ENCODE measurements at regions not wholly inside any gene's neighbourhood (a gene's known extent, or its start where the extent isn't known, plus 50 kb on each side); places are given as distances from the start of the nearest gene placed in this dataset.
"Not testable (repeated sequence)": the region's sequence is repeated elsewhere in the genome, so short reads cannot be mapped to it uniquely, and the experiment has no call there.

DNA sequence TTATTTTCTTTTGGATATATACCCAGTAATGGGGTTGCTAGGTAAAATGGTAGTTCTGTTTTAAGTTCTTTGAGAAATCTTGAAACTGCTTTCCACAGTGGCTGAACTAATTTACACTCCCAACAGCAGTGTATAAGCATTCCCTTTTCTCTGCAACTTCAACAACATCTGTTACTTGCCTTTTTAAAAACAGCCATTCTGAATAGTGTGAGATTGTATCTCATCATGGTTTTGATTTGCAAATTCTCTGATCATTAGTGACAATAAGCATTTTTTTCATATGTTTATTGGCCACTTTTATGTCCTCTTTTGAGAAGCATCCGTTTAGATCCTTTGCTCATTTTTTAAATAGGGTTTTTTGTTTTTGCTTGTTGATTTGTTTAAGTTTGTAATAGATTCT lies 291.3 kb upstream of the COL3A1 start:
- intact Hi-C loops (cut with micrococcal nuclease), result no loop called here
- CTCF ChIA-PET, result interaction anchor here (0.6 kb wide), 1 partner anchor 55 kb away, joined by 3 read pairs; no protein-coding TSS in a partner anchor
- H3K27ac ChIP-seq (ENCODE audit: low read depth, low read length), result no peak overlapping the region
- no peaks in the 10 kb centered on the region for H3K36me3 ChIP-seq (ENCODE audit: control insufficient read depth in 2 of 3, insufficient read depth in 3 of 3, low read length in 3 of 3)
- H3K4me3 ChIP-seq (ENCODE audit: low read length), result no peak overlapping the region
- H3K9me3 ChIP-seq (ENCODE audit: control insufficient read depth in 2 of 3, low read length in 3 of 3), result no peaks in the 10 kb centered on the region
- ATAC-seq (no peak), DNase-seq (no peak)
- peaks cover 0 to 11% (median 3%) of the 10 kb centered on the region in 11 donors for H3K9me3 Mint-ChIP-seq
- no peaks in the 10 kb centered on the region for H3K36me3 Mint-ChIP-seq
- no peaks in the 10 kb centered on the region for H3K4me1 ChIP-seq (ENCODE audit: control insufficient read depth in 2 of 2, insufficient read depth in 2 of 2, low read length in 2 of 2)
- H3K4me1 Mint-ChIP-seq, result no peaks in the 10 kb centered on the region
- POLR2A ChIA-PET, result no interaction called here
- H3K27me3 ChIP-seq (ENCODE audit: control insufficient read depth in 2 of 2, insufficient read depth in 2 of 2, low read length in 2 of 2), result no peaks in the 10 kb centered on the region
- no peaks in the 10 kb centered on the region for H3K27me3 Mint-ChIP-seq
- H3K27ac Mint-ChIP-seq, result no peak overlapping the region
- H3K4me3 Mint-ChIP-seq, result no peak overlapping the region

DNA sequence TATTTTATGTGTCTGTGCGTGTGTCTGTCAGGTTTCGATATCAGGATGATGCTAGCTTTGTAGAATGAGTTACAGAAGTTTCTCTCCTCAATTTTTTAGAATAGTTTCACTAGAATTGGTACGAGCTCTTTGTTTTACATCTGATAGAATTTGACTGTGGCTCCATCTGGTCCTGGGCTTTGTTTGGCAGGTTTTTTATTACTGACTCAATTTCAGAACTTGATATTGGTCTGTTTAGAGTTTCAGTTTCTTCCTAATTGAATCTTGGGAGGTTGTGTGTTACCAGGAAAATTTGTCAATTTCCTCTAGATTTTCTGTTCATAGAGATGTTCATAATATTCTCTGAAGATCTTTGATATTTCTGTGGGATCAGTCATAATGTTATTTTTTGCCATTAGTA lies 289.4 kb upstream of the COL3A1 start:
- Mint-ChIP-seq H3K4me1 (no peaks in the 10 kb centered on the region), H3K4me3 (no peak overlapping the region), H3K9me3 (peaks cover 0 to 13% (median 4%) of the 10 kb centered on the region in 11 donors), H3K36me3 (no peaks in the 10 kb centered on the region), H3K27ac (no peak overlapping the region), H3K27me3 (no peaks in the 10 kb centered on the region)
- intact Hi-C loops (cut with micrococcal nuclease), result no loop called here
- H3K9me3 ChIP-seq (ENCODE audit: control insufficient read depth in 2 of 3, low read length in 3 of 3), result no peaks in the 10 kb centered on the region
- no peak for ATAC-seq
- CTCF ChIA-PET, result no interaction called here
- no peak overlapping the region for H3K4me3 ChIP-seq (ENCODE audit: low read length)
- no peaks in the 10 kb centered on the region for H3K27me3 ChIP-seq (ENCODE audit: control insufficient read depth in 2 of 2, insufficient read depth in 2 of 2, low read length in 2 of 2)
- no peaks in the 10 kb centered on the region for H3K4me1 ChIP-seq (ENCODE audit: control insufficient read depth in 2 of 2, insufficient read depth in 2 of 2, low read length in 2 of 2)
- no peak overlapping the region for H3K27ac ChIP-seq (ENCODE audit: low read depth, low read length)
- DNase-seq, result no peak
- POLR2A ChIA-PET, result no interaction called here
- H3K36me3 ChIP-seq (ENCODE audit: control insufficient read depth in 2 of 3, insufficient read depth in 3 of 3, low read length in 3 of 3), result no peaks in the 10 kb centered on the region

DNA sequence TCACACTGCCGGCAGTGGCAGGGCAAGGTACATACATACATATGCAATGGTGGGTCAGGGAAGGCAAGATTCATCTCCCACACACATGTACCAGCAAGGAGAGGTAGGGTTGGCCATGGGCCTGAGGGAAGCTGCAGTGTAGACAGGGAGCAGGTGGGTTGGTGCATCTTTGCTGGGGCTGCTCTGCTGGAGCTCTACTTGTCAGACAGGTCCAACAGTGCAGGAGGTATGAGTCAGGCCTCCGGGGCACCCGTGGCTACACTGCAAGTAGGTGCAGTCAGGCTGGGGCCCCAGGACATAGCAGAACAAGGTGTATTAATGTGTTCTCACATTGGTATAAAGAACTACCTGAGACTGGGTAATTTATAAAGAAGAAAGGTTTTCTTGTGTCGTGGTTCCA lies 281.1 kb upstream of the COL3A1 start:
- no peak for ATAC-seq
- no peak for DNase-seq
- Histone ChIP-seq H3K4me1 (ENCODE audit: control insufficient read depth in 2 of 2, insufficient read depth in 2 of 2, low read length in 2 of 2) (no peaks in the 10 kb centered on the region), H3K27me3 (ENCODE audit: control insufficient read depth in 2 of 2, insufficient read depth in 2 of 2, low read length in 2 of 2) (no peaks in the 10 kb centered on the region), H3K4me3 (ENCODE audit: low read length) (no peak overlapping the region), H3K36me3 (ENCODE audit: control insufficient read depth in 2 of 3, insufficient read depth in 3 of 3, low read length in 3 of 3) (no peaks in the 10 kb centered on the region), H3K9me3 (ENCODE audit: control insufficient read depth in 2 of 3, low read length in 3 of 3) (no peaks in the 10 kb centered on the region), H3K27ac (ENCODE audit: low read depth, low read length) (no peak overlapping the region)
- no peaks in the 10 kb centered on the region for H3K4me1 Mint-ChIP-seq
- H3K27ac Mint-ChIP-seq, result no peak overlapping the region
- H3K9me3 Mint-ChIP-seq, result peaks cover 0 to 17% (median 0%) of the 10 kb centered on the region in 11 donors
- POLR2A ChIA-PET, result no interaction called here
- CTCF ChIA-PET, result no interaction called here
- intact Hi-C loops (cut with micrococcal nuclease), result no loop called here
- no peak overlapping the region for H3K4me3 Mint-ChIP-seq
- H3K27me3 Mint-ChIP-seq, result no peaks in the 10 kb centered on the region
- H3K36me3 Mint-ChIP-seq, result no peaks in the 10 kb centered on the region

DNA sequence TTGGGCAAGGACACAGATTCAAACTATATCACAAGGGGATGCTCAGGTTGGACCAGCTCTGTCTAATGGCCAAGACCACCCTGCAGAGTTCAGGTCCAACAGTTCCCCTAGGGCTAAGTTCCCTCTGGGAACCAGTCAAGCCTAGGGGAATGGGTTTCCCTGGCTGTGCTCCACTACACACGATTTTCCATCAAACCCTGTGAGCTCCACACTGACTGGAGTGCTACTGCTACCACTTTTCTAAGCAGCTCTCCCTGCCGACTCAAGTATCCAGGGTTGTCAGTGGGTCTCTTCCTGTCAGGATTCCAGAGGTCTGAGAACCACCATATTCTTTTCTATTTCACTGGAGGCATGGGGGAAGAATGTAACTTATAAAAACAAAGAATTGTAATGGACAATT lies 280.4 kb upstream of the COL3A1 start:
- CTCF ChIA-PET, result no interaction called here
- no peak overlapping the region for H3K4me3 ChIP-seq (ENCODE audit: low read length)
- no peak overlapping the region for H3K27ac ChIP-seq (ENCODE audit: low read depth, low read length)
- Mint-ChIP-seq H3K36me3 (no peaks in the 10 kb centered on the region), H3K27me3 (no peaks in the 10 kb centered on the region), H3K9me3 (peaks cover 0 to 22% (median under 1%) of the 10 kb centered on the region in 11 donors), H3K27ac (no peak overlapping the region), H3K4me1 (no peaks in the 10 kb centered on the region), H3K4me3 (no peak overlapping the region)
- H3K9me3 ChIP-seq (ENCODE audit: control insufficient read depth in 2 of 3, low read length in 3 of 3), result no peaks in the 10 kb centered on the region
- ATAC-seq (no peak), DNase-seq (no peak)
- POLR2A ChIA-PET, result no interaction called here
- intact Hi-C loops (cut with micrococcal nuclease), result no loop called here
- H3K4me1 ChIP-seq (ENCODE audit: control insufficient read depth in 2 of 2, insufficient read depth in 2 of 2, low read length in 2 of 2), result no peaks in the 10 kb centered on the region
- H3K27me3 ChIP-seq (ENCODE audit: control insufficient read depth in 2 of 2, insufficient read depth in 2 of 2, low read length in 2 of 2), result no peaks in the 10 kb centered on the region
- no peaks in the 10 kb centered on the region for H3K36me3 ChIP-seq (ENCODE audit: control insufficient read depth in 2 of 3, insufficient read depth in 3 of 3, low read length in 3 of 3)

DNA sequence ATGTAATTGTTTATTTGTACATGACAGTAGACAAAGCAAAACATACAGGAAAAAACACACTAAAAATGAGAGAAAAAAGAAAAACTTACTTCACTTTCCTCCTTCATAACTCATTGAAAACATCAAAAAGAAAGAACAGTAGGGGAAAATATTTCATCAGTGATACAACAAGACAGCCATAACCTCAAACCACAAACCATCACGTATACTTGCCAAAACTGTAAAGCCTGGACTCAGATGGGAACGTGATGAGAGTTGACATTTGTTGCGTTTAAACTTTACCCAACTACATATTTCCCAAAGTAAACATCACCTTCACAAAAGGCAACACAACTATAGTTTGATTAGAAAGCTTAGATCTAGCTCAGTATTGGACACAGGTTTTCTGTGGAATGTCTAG lies 278.2 kb upstream of the COL3A1 start:
- no peaks in the 10 kb centered on the region for H3K36me3 Mint-ChIP-seq
- no peaks in the 10 kb centered on the region for H3K27me3 ChIP-seq (ENCODE audit: control insufficient read depth in 2 of 2, insufficient read depth in 2 of 2, low read length in 2 of 2)
- ChIA-PET POLR2A (no interaction called here), CTCF (no interaction called here)
- H3K9me3 ChIP-seq (ENCODE audit: control insufficient read depth in 2 of 3, low read length in 3 of 3), result no peaks in the 10 kb centered on the region
- no peaks in the 10 kb centered on the region for H3K36me3 ChIP-seq (ENCODE audit: control insufficient read depth in 2 of 3, insufficient read depth in 3 of 3, low read length in 3 of 3)
- no peak for ATAC-seq
- H3K4me1 ChIP-seq (ENCODE audit: control insufficient read depth in 2 of 2, insufficient read depth in 2 of 2, low read length in 2 of 2), result no peaks in the 10 kb centered on the region
- H3K9me3 Mint-ChIP-seq, result peaks cover 0 to 17% (median 0%) of the 10 kb centered on the region in 11 donors
- H3K27ac ChIP-seq (ENCODE audit: low read depth, low read length), result no peak overlapping the region
- no peak overlapping the region for H3K27ac Mint-ChIP-seq
- no peaks in the 10 kb centered on the region for H3K4me1 Mint-ChIP-seq
- H3K4me3 ChIP-seq (ENCODE audit: low read length), result no peak overlapping the region
- H3K27me3 Mint-ChIP-seq, result no peaks in the 10 kb centered on the region
- intact Hi-C loops (cut with micrococcal nuclease), result no loop called here
- no peak for DNase-seq
- H3K4me3 Mint-ChIP-seq, result no peak overlapping the region

DNA sequence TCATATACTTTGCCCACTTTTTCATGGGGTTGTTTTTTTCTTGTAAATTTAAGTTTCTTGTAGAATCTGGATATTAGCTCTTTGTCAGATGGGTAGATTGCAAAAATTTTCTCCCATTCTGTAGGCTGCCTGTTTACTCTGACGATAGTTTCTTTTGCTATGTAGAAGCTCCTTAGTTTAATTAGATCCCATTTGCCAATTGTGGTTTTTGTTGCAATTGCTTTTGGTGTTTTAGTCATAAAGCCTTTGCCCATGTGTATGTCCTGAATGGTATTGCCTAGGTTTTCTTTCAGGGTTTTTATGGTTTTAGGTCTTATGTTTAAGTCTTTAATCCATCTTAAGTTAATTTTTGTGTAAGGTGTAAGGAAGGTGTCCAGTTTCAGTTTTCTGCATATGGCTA lies 276.0 kb upstream of the COL3A1 start:
- H3K36me3 ChIP-seq (ENCODE audit: control insufficient read depth in 2 of 3, insufficient read depth in 3 of 3, low read length in 3 of 3); H3K4me3 ChIP-seq (ENCODE audit: low read length); CTCF ChIA-PET; POLR2A ChIA-PET; H3K9me3 ChIP-seq (ENCODE audit: control insufficient read depth in 2 of 3, low read length in 3 of 3); H3K36me3 Mint-ChIP-seq; H3K4me1 ChIP-seq (ENCODE audit: control insufficient read depth in 2 of 2, insufficient read depth in 2 of 2, low read length in 2 of 2); DNase-seq; H3K27me3 Mint-ChIP-seq; H3K27me3 ChIP-seq (ENCODE audit: control insufficient read depth in 2 of 2, insufficient read depth in 2 of 2, low read length in 2 of 2); ATAC-seq; H3K9me3 Mint-ChIP-seq; H3K27ac Mint-ChIP-seq; H3K27ac ChIP-seq (ENCODE audit: low read depth, low read length); H3K4me1 Mint-ChIP-seq; H3K4me3 Mint-ChIP-seq; intact Hi-C loops (cut with micrococcal nuclease): not testable (repeated sequence)

DNA sequence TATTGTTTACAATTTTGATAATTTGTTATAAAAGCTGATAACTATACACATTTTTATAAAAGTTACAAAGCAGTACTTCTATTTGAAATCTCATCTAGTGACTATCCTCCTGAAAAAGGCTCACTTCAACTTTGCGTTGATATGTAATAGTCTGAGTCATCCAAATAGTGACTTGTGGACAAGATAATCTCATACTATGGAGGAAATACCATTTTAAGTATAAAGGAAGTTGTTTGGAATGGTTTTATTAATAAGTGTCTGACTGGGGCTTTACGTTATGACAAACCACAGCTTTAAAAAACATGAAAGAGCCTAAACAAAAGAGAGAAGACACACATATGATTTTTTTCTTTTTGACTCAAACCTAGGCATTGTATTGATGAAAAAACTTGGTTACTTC lies 272.3 kb upstream of the COL3A1 start:
- Mint-ChIP-seq H3K9me3 (peaks cover 0 to 12% (median 2%) of the 10 kb centered on the region in 11 donors), H3K4me3 (no peak overlapping the region), H3K27me3 (no peaks in the 10 kb centered on the region), H3K36me3 (no peaks in the 10 kb centered on the region), H3K27ac (no peak overlapping the region), H3K4me1 (no peaks in the 10 kb centered on the region)
- Histone ChIP-seq H3K9me3 (ENCODE audit: control insufficient read depth in 2 of 3, low read length in 3 of 3) (no peaks in the 10 kb centered on the region), H3K4me3 (ENCODE audit: low read length) (no peak overlapping the region), H3K27me3 (ENCODE audit: control insufficient read depth in 2 of 2, insufficient read depth in 2 of 2, low read length in 2 of 2) (no peaks in the 10 kb centered on the region), H3K27ac (ENCODE audit: low read depth, low read length) (no peak overlapping the region), H3K36me3 (ENCODE audit: control insufficient read depth in 2 of 3, insufficient read depth in 3 of 3, low read length in 3 of 3) (no peaks in the 10 kb centered on the region), H3K4me1 (ENCODE audit: control insufficient read depth in 2 of 2, insufficient read depth in 2 of 2, low read length in 2 of 2) (no peaks in the 10 kb centered on the region)
- ATAC-seq (no peak), DNase-seq (no peak)
- ChIA-PET POLR2A (no interaction called here), CTCF (no interaction called here)
- intact Hi-C loops (cut with micrococcal nuclease), result no loop called here

All from naive thymus-derived CD4-positive, alpha-beta T cell (primary cell).